Right atrium auricular region (tissue), 2 donors: ENCODE measurements at regions not wholly inside any gene's neighbourhood (a gene's known extent, or its start where the extent isn't known, plus 50 kb on each side); places are given as distances from the start of the nearest gene placed in this dataset.

Experiments used
- DNase-seq: peaks from one replicate; pipeline ENCODE4 v3.0.0-alpha.2; 2019; ENCODE audit warnings: low spot score
- H3K27ac ChIP-seq, 2 donors: fragments of 200-600 bp; sonication (generic); 1 replicate in 1 of 2; 2 replicates in 1 of 2; pipeline ENCODE4 v1.5.1; 2016 to 2019
- H3K27me3 ChIP-seq, 2 donors: fragments of 200-600 bp; sonication (generic); one replicate each; pipeline versions ENCODE4 v1.5.1 to v1.6.0; 2017 to 2019
- H3K36me3 ChIP-seq: fragments of 200-600 bp; sonication (generic); one replicate; pipeline ENCODE4 v1.5.1; 2016
- H3K4me1 ChIP-seq, 2 donors: fragments of 200-600 bp; sonication (generic); one replicate each; pipeline versions ENCODE4 v1.5.1 to v1.6.0; 2017 to 2019
- H3K4me3 ChIP-seq, 2 donors: fragments of 200-600 bp; sonication (generic); 1 replicate in 1 of 2; 2 replicates in 1 of 2; pipeline ENCODE4 v1.5.1; 2017 to 2019; ENCODE audit warnings: mild to moderate bottlenecking in 1 of 2, moderate library complexity in 1 of 2
- H3K9me3 ChIP-seq, 2 donors: fragments of 200-600 bp; sonication (generic); one replicate each; pipeline ENCODE4 v1.5.1; 2019
- TF ChIP-seq, protein P1 (sequence below), 2 donors: fragments of 200-600 bp; sonication (generic); IDR thresholded peaks; one replicate each; pipeline ENCODE4 v1.5.1; 2019; ENCODE audit warnings: antibody characterized with exemption in 2 of 2

GRCh38 chr14:94864387-94865195 lies 94.7 kb upstream of the GSC start:
- H3K9me3 ChIP-seq = no peaks in the 10 kb centered on the region
- TF ChIP-seq, protein P1, sequence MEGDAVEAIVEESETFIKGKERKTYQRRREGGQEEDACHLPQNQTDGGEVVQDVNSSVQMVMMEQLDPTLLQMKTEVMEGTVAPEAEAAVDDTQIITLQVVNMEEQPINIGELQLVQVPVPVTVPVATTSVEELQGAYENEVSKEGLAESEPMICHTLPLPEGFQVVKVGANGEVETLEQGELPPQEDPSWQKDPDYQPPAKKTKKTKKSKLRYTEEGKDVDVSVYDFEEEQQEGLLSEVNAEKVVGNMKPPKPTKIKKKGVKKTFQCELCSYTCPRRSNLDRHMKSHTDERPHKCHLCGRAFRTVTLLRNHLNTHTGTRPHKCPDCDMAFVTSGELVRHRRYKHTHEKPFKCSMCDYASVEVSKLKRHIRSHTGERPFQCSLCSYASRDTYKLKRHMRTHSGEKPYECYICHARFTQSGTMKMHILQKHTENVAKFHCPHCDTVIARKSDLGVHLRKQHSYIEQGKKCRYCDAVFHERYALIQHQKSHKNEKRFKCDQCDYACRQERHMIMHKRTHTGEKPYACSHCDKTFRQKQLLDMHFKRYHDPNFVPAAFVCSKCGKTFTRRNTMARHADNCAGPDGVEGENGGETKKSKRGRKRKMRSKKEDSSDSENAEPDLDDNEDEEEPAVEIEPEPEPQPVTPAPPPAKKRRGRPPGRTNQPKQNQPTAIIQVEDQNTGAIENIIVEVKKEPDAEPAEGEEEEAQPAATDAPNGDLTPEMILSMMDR (IDR thresholded peaks at IDR 0.05) = no peak
- H3K4me1 ChIP-seq = no peaks in the 10 kb centered on the region
- no peak overlapping the region for H3K27ac ChIP-seq
- no peaks in the 10 kb centered on the region for H3K36me3 ChIP-seq
- DNase-seq = no peak
- H3K27me3 ChIP-seq = no peaks in the 10 kb centered on the region
- no peak overlapping the region for H3K4me3 ChIP-seq

GRCh38 chr14:94863366-94863765 lies 93.5 kb upstream of the GSC start:
- no peak overlapping the region for H3K4me3 ChIP-seq

GRCh38 chr14:94857950-94858349 lies 88.0 kb upstream of the GSC start:
- DNase-seq = no peak

More at GRCh38 chr14:94863366-94863765, 93.5 kb upstream of the GSC start:
- Histone ChIP-seq H3K9me3 (no peaks in the 10 kb centered on the region), H3K27ac (no peak overlapping the region), H3K4me1 (no peaks in the 10 kb centered on the region), H3K27me3 (no peaks in the 10 kb centered on the region), H3K36me3 (no peaks in the 10 kb centered on the region)
- DNase-seq = no peak
- TF ChIP-seq, protein P1 (IDR thresholded peaks at IDR 0.05) = no peak

DNA sequence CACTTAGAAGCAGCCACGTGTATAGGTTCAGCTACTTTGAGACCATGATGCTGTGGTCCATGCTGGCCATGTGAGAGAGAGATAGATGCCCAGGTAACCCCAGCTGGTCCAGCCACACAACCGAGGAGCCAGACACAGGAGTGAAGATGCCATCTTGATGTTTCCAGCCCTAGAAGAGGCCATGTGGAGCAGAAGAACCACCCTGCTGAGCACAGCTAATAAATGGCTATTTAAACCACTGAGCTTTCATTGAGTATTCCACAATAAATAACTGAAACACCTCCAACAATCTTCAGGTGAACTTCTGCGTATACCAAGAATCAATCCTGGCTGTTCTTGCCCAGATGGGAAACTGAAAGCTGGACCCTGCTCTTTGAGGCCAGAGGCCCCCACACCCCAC lies 84.0 kb upstream of the GSC start:
- TF ChIP-seq, protein P1 (IDR thresholded peaks at IDR 0.05) = no peak
- no peaks in the 10 kb centered on the region for H3K27me3 ChIP-seq
- no peaks in the 10 kb centered on the region for H3K4me1 ChIP-seq
- DNase-seq = no peak
- H3K4me3 ChIP-seq = no peak overlapping the region
- H3K36me3 ChIP-seq = no peaks in the 10 kb centered on the region
- no peak overlapping the region for H3K27ac ChIP-seq
- peaks cover 3 to 13% of the 10 kb centered on the region in 2 donors for H3K9me3 ChIP-seq

More at GRCh38 chr14:94857950-94858349, 88.0 kb upstream of the GSC start:
- Histone ChIP-seq H3K9me3 (peaks cover 3 to 13% of the 10 kb centered on the region in 2 donors), H3K4me1 (no peaks in the 10 kb centered on the region), H3K4me3 (no peak overlapping the region), H3K27ac (no peak overlapping the region), H3K27me3 (no peaks in the 10 kb centered on the region), H3K36me3 (no peaks in the 10 kb centered on the region)
- TF ChIP-seq, protein P1 (IDR thresholded peaks at IDR 0.05) = no peak

DNA sequence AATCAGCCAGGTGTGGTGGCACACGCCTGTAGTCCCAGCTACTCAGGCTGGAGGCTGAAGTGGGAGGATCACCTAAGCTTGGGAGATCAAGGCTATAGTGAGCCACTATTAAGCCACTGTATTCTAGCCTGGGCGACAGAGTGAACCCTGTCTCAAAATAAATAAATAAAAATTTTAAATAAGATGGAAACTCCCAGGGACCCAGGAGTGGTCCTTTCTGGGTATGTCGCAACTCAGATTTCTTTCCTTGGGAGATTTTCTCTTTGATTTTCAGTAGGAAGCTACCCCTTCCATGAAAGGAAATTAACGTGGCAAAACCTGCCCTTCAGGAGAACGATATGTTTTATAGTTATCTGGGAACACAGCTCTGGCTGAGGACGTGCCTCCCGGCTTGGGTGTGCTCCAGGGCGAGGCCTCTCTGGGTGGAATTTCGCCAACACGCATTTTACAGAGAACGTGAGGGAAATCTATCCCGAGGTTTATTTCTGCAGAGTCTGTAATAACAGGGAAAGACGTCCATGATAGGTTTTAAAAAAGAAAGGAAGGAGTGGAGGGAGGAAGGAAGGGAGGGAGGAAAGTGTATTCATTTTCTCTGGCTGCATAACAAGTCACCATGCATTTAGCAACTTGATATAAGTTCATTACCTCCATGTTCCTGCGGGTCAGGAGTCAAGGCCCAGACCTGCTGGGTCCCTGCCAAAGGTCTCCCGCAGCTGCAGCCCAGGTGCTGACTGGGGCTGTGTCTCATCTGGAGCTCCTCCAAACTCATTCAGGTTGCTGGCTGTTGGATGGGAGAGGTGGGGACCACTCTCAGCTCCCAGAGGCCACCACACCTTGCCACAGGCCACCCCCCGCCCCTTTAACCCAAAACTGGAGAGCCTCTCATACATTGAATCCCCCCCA lies 80.6 kb upstream of the GSC start:
- DNase-seq = no peak
- Histone ChIP-seq H3K4me1 (no peaks in the 10 kb centered on the region), H3K27ac (no peak overlapping the region), H3K9me3 (peaks cover 3 to 13% of the 10 kb centered on the region in 2 donors), H3K27me3 (no peaks in the 10 kb centered on the region), H3K4me3 (no peak overlapping the region), H3K36me3 (no peaks in the 10 kb centered on the region)
- TF ChIP-seq, protein P1 (IDR thresholded peaks at IDR 0.05) = no peak
